ENCODE measurements at regions not wholly inside any gene's neighbourhood (a gene's known extent, or its start where the extent isn't known, plus 50 kb on each side); places are given as distances from the start of the nearest gene placed in this dataset.

- RAD21 ChIA-PET (ENCODE audit: unreplicated experiment): no interaction called here
- ATAC-seq: no peak
- CTCF ChIA-PET: interaction anchor here (1.2 to 1.6 kb wide), 2 partner anchors 130 to 433 kb away, joined by 3 to 4 read pairs; no protein-coding TSS in a partner anchor
- in situ Hi-C loops (cut with MboI) (no loop called here), intact Hi-C loops (cut with micrococcal nuclease; ENCODE audit: unreplicated experiment) (no loop called here)
- Histone ChIP-seq H3K36me3 (ENCODE audit: control insufficient read depth in 2 of 2, insufficient read depth in 2 of 2, low read length in 1 of 2) (no peaks in the 10 kb centered on the region), H3K27me3 (replicated peaks in 1 of 2; ENCODE audit: control insufficient read depth in 2 of 2, insufficient read depth in 2 of 2, low read length in 1 of 2) (no peaks in the 10 kb centered on the region), H3K9me3 (replicated peaks; ENCODE audit: control insufficient read depth, insufficient read depth, low read length) (no peaks in the 10 kb centered on the region), H3K4me2 (ENCODE audit: control insufficient read depth, insufficient read depth) (no peak overlapping the region), H3K9ac (ENCODE audit: control insufficient read depth, insufficient read depth, low read length) (no peak overlapping the region), H3K27ac (ENCODE audit: control insufficient read depth, insufficient read depth) (no peak overlapping the region), H3K79me2 (ENCODE audit: control insufficient read depth, insufficient read depth, low read length) (no peaks in the 10 kb centered on the region), H2AFZ (ENCODE audit: control insufficient read depth, low read depth, low read length) (no peak overlapping the region), H4K20me1 (ENCODE audit: control insufficient read depth, insufficient read depth) (no peaks in the 10 kb centered on the region), H3K4me1 (ENCODE audit: control insufficient read depth, insufficient read depth, low read length) (no peaks in the 10 kb centered on the region), H3K4me3 (no peak overlapping the region)
- TF ChIP-seq WRNIP1 (IDR thresholded peaks at IDR 0.05; ENCODE audit: borderline replicate concordance, low read depth, low read length) (no peak), CBFB (IDR thresholded peaks at IDR 0.05; ENCODE audit: low read depth) (no peak), BRCA1 (IDR thresholded peaks at IDR 0.05; ENCODE audit: low read depth, low read length) (no peak), EGR1 (IDR thresholded peaks at IDR 0.05; ENCODE audit: borderline replicate concordance in 1 of 2, low read depth in 2 of 2, low read length in 2 of 2) (no peak), ZNF384 (IDR thresholded peaks at IDR 0.05; ENCODE audit: borderline replicate concordance, low read depth, low read length) (no peak), MEF2B (IDR thresholded peaks at IDR 0.05; ENCODE audit: partially characterized antibody, poor library complexity, severe bottlenecking) (no peak), SREBF1 (IDR thresholded peaks at IDR 0.05; ENCODE audit: low read length) (no peak), FOS (IDR thresholded peaks at IDR 0.05; ENCODE audit: borderline replicate concordance, extremely low read depth, insufficient read length) (no peak), BCLAF1 (IDR thresholded peaks at IDR 0.05) (no peak), E2F4 (IDR thresholded peaks at IDR 0.05; ENCODE audit: low read depth, low read length) (no peak), CEBPB (IDR thresholded peaks at IDR 0.05; ENCODE audit: borderline replicate concordance in 1 of 2, low read depth in 2 of 2, low read length in 2 of 2) (no peak), POLR2AphosphoS5 (IDR thresholded peaks at IDR 0.05; ENCODE audit: low read length) (no peak), ATF7 (IDR thresholded peaks at IDR 0.05; ENCODE audit: low read depth) (no peak), LARP7 (IDR thresholded peaks at IDR 0.05) (no peak), POU2F2 (IDR thresholded peaks at IDR 0.05; ENCODE audit: borderline replicate concordance, low read depth, low read length) (no peak), NFXL1 (IDR thresholded peaks at IDR 0.05; ENCODE audit: borderline replicate concordance) (no peak), TAF1 (IDR thresholded peaks at IDR 0.05; ENCODE audit: borderline replicate concordance, low read depth, low read length) (no peak)
- 26% methylated on average over 2 of the region's 2 CpGs for WGBS (ENCODE audit: insufficient coverage, insufficient replicate concordance, low lambda C conversion rate, missing lambda C conversion rate)
- FAIRE-seq: no peak
- no TSS peak for BruUV-seq (replicated peaks)
- no peak for DNase-seq (ENCODE audit: low read depth, low spot score)
- POLR2A ChIA-PET: no interaction called here
- SMC1A ChIA-PET (ENCODE audit: uncharacterized antibody, unreplicated experiment): no interaction called here
These were observed 190.2 kb upstream of the BANK1 start for GRCh38 chr4:101600287-101600686.
